HG03460 (cell line): ENCODE measurements at regions not wholly inside any gene's neighbourhood (a gene's known extent, or its start where the extent isn't known, plus 50 kb on each side); places are given as distances from the start of the nearest gene placed in this dataset.

Source experiments
- ATAC-seq: cut with Tn5 transposase; IDR thresholded peaks from one replicate; pipeline ENCODE4 v1.9.1; 2021; ENCODE audit not compliant: unreplicated experiment

- no peak for ATAC-seq
These were observed 60.3 kb upstream of the RIPPLY2 start for GRCh38 chr6:83792846-83793245.

- no peak for ATAC-seq
These were observed 71.7 kb upstream of the RIPPLY2 start for GRCh38 chr6:83781506-83781905.

- ATAC-seq = peak; percentile 46
These were observed 62.0 kb upstream of the SNAP91 start for GRCh38 chr6:83770910-83771309.

GRCh38 chr6:83769413-83769812, 60.5 kb upstream of the SNAP91 start:
- no peak for ATAC-seq

- no peak for ATAC-seq
These were observed 58.1 kb upstream of the SNAP91 start for GRCh38 chr6:83767033-83767432.
